Suppressor macrophage treated with lipopolysaccharide for 4 hours (primary cell): ENCODE measurements at regions not wholly inside any gene's neighbourhood (a gene's known extent, or its start where the extent isn't known, plus 50 kb on each side); places are given as distances from the start of the nearest gene placed in this dataset.
"Not testable (repeated sequence)": the region's sequence is repeated elsewhere in the genome, so short reads cannot be mapped to it uniquely, and the experiment has no call there.

ENCODE experiments used
- DNase-seq: peaks from one replicate; pipeline ENCODE4 v3.0.0-alpha.2; 2020

DNA sequence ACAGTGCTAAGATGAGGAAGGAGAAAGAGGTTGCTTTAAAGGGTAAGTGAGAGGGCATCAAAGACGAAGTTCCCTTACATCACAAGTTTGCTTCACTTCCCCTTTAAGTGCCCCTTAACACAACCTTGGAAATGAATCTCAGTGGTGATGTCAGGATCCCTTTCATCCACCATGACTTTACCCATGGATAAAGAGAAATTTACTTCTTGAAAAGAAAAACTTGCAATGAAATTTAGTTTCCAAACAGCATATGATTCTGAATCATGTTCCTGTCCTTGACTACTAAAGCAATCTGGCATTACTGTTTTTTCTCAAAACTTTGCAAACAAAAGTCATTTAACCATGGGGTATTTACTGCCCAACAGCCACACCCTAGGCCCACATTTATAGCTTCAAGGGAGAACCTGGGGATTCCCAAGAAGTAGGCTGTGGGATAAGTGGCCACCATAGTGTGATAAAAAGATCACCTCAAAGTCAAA, 135.9 kb downstream of the ITGB8 start:
- DNase-seq, result peak; percentile 97

GRCh38 chr7:20470082-20470481, 139.4 kb downstream of the ITGB8 start:
- DNase-seq, result no peak

DNA sequence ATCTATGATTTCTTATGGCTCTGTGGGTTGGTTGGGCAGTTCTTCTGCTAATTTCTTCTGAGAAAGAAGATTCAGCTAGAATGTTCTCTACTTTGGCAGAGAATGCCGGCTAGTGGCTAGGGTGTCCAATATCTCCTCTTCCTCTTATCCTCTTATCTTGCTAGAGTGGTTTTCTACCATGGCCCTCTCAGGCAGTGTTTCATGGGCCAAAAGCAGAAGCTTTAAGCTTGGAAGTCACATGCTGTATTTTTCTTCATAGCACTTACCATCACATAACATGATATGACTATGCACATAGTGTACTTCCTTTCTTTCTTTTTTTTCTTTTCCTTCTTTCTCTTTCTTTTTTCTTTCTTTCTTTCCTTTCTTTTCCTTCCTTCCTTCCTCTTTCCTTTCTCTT, 140.0 kb downstream of the ITGB8 start:
- peak; percentile 79 for DNase-seq

DNA sequence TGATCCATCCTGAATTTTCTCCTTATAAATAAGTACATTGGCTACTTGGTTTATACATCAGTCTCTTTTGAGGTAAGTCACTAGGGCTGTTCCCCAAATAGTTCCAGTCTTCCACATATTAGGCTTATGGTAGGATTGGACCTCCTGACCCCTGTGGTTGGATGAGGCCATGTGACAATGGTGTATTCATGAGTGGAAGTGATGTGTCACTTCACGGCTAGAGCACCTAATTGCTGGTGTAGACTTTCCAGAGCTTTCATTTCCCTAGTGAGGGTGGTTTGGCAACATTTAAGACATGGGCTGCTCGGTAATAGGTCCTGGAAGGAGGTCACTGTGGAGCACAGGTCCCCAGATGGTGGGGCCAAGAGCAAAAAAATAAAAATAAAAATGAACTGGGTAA, 141.2 kb upstream of the ABCB5 start:
- DNase-seq, result peak; percentile 87

DNA sequence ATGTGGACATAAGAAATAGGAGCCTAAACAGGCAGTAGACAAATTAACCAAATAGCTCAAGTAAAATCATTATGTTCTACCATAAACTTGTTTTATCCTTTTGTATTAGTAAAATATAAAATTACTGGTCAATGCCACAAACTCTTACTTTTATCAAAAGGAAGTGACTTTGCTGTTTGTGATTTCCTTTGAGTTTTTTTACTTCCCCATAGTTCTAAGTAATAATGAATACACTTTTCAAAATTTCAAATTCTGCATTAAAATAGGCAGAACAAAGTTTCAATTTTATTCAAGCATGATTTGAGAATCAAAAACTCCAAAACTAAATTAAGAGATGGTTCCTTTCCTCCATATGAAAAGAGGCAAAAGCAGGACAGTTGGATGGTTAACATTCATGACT, 139.7 kb upstream of the ABCB5 start:
- no peak for DNase-seq

DNA sequence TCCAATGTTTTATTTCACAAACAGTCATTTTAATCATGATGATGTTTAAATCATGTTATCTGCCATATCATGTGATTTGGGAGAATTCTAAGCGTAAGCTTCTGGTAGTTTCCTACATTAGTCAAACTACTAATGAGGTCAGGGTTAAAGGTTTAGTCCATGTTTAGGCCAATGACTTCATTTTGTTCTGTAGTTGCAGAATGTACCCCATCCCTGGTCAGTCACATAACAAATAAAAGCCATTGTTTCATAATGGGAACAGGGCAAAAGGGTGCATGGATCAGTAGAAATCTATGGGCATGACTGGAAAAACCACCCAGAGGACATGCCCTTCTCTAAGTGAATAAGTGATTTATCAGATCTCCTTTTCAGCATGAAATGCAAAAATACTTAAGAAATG, 138.4 kb upstream of the ABCB5 start:
- peak; percentile 81 for DNase-seq

GRCh38 chr7:20479706-20480105, 135.8 kb upstream of the ABCB5 start:
- DNase-seq, result no peak

GRCh38 chr7:20482071-20482470, 133.4 kb upstream of the ABCB5 start:
- peak; percentile 35 for DNase-seq

- peak; percentile 63 for DNase-seq
These were observed 131.1 kb upstream of the ABCB5 start for GRCh38 chr7:20484356-20484755.

GRCh38 chr7:20488850-20489249, 126.6 kb upstream of the ABCB5 start:
- DNase-seq, result no peak

DNA sequence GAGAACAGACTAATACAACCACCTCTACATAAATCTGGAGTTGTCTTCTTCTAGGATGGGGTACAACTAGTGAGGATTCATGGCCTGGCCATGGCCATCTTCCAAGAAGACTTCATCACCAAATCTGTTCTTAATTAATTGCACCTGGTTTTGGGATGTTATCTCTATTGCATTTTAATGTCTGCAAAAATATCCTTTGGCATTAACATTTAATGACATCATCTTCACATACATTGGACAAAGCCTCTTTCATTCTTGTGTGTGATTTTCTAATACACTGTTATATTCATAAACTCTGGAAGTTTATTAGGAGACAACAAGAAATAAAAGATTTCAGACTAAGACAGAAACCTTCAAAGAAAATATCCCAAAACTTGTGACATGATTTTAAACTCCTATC, 124.2 kb upstream of the ABCB5 start:
- DNase-seq, result no peak

DNA sequence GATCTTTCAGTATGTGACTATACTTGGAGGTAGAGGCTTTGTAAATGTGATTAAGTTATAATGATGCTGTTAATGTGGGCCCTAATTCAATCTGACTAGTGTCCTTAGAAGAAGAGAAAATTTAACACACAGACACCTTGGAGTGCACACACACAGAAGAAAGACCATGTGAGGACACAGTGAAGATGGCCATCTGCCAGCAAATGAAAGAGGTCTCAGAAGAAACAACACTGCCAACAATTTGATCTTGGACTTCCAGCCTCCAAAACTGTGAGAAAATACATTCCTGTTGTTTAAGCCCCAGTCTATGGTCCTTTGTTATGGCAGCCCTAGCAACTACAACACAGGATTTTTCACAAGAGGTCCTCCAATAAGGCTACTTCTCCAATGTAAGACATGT, 120.9 kb upstream of the ABCB5 start:
- DNase-seq, result no peak

- DNase-seq, result not testable (repeated sequence)
These were observed 114.0 kb upstream of the ABCB5 start for GRCh38 chr7:20501473-20501872.

- DNase-seq, result no peak
These were observed 112.1 kb upstream of the ABCB5 start for GRCh38 chr7:20503278-20503950.

- DNase-seq, result no peak
These were observed 111.4 kb upstream of the ABCB5 start for GRCh38 chr7:20504060-20504459.

DNA sequence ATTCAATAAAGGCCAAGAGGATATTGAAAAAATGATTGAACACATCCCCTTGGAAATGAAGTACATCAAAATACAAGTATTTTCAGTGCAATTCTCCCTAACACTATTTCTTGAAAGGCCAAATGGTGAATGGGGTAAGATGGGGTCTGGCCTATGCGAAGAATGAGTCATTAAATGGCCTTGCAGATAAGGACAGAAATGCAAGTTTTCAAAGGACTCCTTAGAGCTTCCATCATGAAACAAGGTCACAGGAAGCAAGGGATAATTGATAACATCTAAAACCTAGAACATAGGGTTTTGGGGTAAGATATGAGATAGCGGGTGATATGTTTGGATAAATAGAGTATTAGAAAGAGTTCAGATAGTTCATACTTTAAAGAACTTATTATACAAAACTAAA, 109.3 kb upstream of the ABCB5 start:
- DNase-seq, result no peak

DNA sequence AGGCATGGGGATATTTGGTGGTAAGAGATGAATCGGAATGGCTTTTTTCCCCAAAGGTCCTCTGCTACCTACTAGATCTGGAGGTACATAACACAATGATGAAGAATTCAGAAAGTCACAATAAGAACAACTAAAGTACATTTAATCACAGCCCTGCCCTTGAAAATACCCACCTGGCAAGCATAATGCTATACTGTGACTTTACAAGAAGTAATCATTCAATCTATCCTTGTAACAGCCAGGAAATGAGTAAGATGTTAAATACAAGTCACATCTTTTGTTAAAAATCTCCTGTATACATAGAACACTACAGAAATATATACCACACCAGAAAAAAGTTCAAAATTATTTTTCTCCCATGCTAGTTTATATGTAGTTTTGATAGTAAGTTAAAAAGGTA, 108.3 kb upstream of the ABCB5 start:
- no peak for DNase-seq

GRCh38 chr7:20508109-20508508, 107.4 kb upstream of the ABCB5 start:
- DNase-seq, result peak; percentile 80

DNA sequence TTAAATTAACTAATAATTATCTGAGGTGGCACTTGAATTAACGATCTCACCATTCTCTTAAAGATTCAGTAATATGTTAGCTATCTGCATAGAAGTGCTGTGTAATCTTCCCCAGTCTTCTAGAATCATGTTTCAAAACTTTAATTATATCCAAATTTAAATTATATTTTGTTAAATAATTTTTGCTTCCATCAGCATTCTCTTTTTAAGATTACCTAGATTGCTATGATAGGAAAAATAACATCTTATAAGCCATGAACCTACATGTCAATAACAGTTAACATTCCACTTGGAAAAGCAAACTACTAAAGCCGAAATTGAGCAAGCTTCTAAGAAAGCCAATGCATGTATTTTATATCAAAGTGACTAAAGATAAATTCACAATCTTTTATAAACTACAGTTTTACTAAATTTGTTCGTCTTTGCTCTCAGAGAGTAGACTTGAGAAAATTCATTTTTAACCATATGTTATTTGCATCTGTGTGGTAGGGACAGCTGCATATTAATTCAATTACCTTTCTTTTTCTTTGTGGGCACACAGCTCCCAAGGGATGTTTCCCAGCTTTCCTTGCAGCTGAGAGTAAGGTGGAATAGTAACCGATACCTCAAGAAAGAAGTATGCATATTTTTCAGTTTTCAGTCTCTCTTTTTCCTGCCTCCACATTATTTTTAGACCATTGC, 105.4 kb upstream of the ABCB5 start:
- no peak for DNase-seq

DNA sequence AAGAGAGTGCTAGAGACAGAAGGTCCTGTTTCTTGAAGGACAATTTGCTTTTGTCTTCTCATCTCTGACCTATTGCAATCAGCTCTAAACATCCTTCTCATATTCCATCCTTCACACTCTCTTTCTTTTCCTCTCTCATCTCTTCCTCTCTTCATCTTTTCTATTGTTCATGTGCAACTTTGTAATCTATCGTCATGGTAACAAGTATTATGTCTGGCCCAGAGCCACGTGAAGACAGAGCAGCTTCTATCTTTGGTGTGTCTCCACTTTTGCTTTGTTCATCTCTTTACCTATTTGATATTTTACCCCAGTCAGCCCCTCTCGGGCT, 104.9 kb upstream of the ABCB5 start:
- DNase-seq, result no peak

- DNase-seq, result no peak
These were observed 102.1 kb upstream of the ABCB5 start for GRCh38 chr7:20513341-20513740.

GRCh38 chr7:20513897-20514296, 101.6 kb upstream of the ABCB5 start:
- no peak for DNase-seq

- peak; percentile 22 for DNase-seq
These were observed 101.1 kb upstream of the ABCB5 start for GRCh38 chr7:20514364-20514763.

DNA sequence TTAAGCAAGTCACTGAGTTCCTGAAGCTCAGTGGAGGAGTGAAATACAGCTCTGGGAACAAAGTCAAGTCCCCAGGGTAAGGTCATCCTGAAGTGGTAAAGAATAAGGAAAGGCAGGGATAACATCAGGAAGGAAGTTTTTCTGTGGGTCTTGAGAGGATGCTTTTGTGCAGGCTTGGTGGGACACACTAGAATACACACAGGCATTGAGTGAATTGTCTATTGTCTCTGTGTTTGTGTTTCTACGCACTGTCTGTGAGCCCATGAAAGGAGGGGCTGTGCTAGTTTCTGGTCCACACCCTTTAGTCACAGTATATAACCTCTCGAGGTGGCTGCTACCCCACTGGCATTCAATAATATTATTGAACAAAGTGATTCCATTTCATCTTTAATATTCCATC, 95.8 kb upstream of the ABCB5 start:
- no peak for DNase-seq

DNA sequence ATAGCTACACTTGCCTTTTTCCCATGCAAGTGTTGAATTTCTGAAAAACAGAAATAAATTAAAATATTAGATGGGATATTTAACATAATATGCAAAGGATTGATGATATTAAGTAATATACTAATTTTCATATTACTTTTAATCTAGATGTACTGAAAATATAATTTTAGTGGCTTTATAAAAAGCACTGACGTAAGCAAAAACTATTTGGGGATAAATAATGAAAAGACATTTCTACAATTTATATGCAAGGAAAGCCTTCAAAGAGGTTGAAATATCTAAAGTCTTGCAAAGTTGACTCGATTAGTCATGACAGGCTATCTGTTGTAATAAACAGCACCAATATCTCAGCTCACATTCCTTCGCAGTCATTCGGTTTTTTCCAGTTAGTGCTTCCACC, 94.9 kb upstream of the ABCB5 start:
- DNase-seq, result no peak
